NCI-H2107 treated with DMSO at 0.1 percent for 48 hours (cell line): ENCODE measurements at regions not wholly inside any gene's neighbourhood (a gene's known extent, or its start where the extent isn't known, plus 50 kb on each side); places are given as distances from the start of the nearest gene placed in this dataset.
"Not testable (repeated sequence)": the region's sequence is repeated elsewhere in the genome, so short reads cannot be mapped to it uniquely, and the experiment has no call there.

Experiments used
- DNase-seq: peaks from one replicate; lab custom pipeline; 2025; ENCODE audit not compliant: unreplicated experiment; lab: John Stamatoyannopoulos, UW

GRCh38 chr1:88499671-88500070, 184.4 kb upstream of the PKN2 start:
- no peak for DNase-seq

GRCh38 chr1:88502886-88503285, 181.2 kb upstream of the PKN2 start:
- DNase-seq = no peak

- no peak for DNase-seq
These were observed 180.4 kb upstream of the PKN2 start for GRCh38 chr1:88503646-88504045.

GRCh38 chr1:88504601-88505000, 179.5 kb upstream of the PKN2 start:
- DNase-seq = no peak

GRCh38 chr1:88509379-88509778, 174.7 kb upstream of the PKN2 start:
- no peak for DNase-seq

GRCh38 chr1:88514544-88515060, 169.5 kb upstream of the PKN2 start:
- no peak for DNase-seq

- DNase-seq = not testable (repeated sequence)
These were observed 166.6 kb upstream of the PKN2 start for GRCh38 chr1:88517499-88517898.

- DNase-seq = no peak
These were observed 164.9 kb upstream of the PKN2 start for GRCh38 chr1:88519156-88519555.

GRCh38 chr1:88523854-88524528, 160.1 kb upstream of the PKN2 start:
- no peak for DNase-seq

GRCh38 chr1:88526456-88526855, 157.6 kb upstream of the PKN2 start:
- no peak for DNase-seq

GRCh38 chr1:88528792-88529191, 155.3 kb upstream of the PKN2 start:
- DNase-seq = no peak

- DNase-seq = no peak
These were observed 154.5 kb upstream of the PKN2 start for GRCh38 chr1:88529581-88529980.

- no peak for DNase-seq
These were observed 153.8 kb upstream of the PKN2 start for GRCh38 chr1:88530246-88530645.

GRCh38 chr1:88537787-88538186, 146.3 kb upstream of the PKN2 start:
- no peak for DNase-seq

- no peak for DNase-seq
These were observed 145.7 kb upstream of the PKN2 start for GRCh38 chr1:88538222-88538899.

GRCh38 chr1:88540255-88540654, 143.8 kb upstream of the PKN2 start:
- DNase-seq = no peak

GRCh38 chr1:88541596-88541995, 142.5 kb upstream of the PKN2 start:
- DNase-seq = no peak

- DNase-seq = no peak
These were observed 139.9 kb upstream of the PKN2 start for GRCh38 chr1:88544195-88544594.

GRCh38 chr1:88549536-88549935, 134.5 kb upstream of the PKN2 start:
- DNase-seq = peak; percentile 1

GRCh38 chr1:88552226-88552625, 131.8 kb upstream of the PKN2 start:
- no peak for DNase-seq

- no peak for DNase-seq
These were observed 127.1 kb upstream of the PKN2 start for GRCh38 chr1:88557014-88557413.

GRCh38 chr1:88560621-88561020, 123.5 kb upstream of the PKN2 start:
- no peak for DNase-seq

GRCh38 chr1:88562991-88563390, 121.1 kb upstream of the PKN2 start:
- no peak for DNase-seq
